BJ (cell line): ENCODE measurements at regions not wholly inside any gene's neighbourhood (a gene's known extent, or its start where the extent isn't known, plus 50 kb on each side); places are given as distances from the start of the nearest gene placed in this dataset.

ENCODE experiments used
- CTCF ChIA-PET: fragments of 350-600 bp; formaldehyde crosslinking; extraction: SDS; loops from one replicate; lab custom pipeline; 2021; ENCODE audit warnings: antibody characterized with exemption, inconsistent platforms; lab: Yijun Ruan, JAX
- POLR2A ChIA-PET: fragments of 300-600 bp; sonication (Branson Sonifier 250); formaldehyde crosslinking; extraction: SDS; loops from one replicate; lab custom pipeline; 2021; ENCODE audit warnings: antibody characterized with exemption; lab: Charles Lee
- DNase-seq: peaks from one replicate; pipeline ENCODE4 v3.0.0-alpha.2; 2011; ENCODE audit warnings: low read depth
- H3K27me3 ChIP-seq: 2 replicates; pipeline ENCODE4 v1.6.0; 2011; ENCODE audit warnings: low read length; ENCODE audit not compliant: control insufficient read depth, insufficient read depth
- H3K36me3 ChIP-seq: 2 replicates; pipeline ENCODE4 v1.5.1; 2011; ENCODE audit warnings: low read length; ENCODE audit not compliant: control insufficient read depth, insufficient read depth
- H3K4me3 ChIP-seq: 2 replicates; pipeline ENCODE4 v1.5.1; 2011; ENCODE audit warnings: low read depth, mild to moderate bottlenecking, control low read depth, low read length
- TF ChIP-seq, protein P1 (sequence below): IDR thresholded peaks from 2 replicates; pipeline ENCODE4 v1.5.1; 2011; ENCODE audit warnings: low read depth, mild to moderate bottlenecking, control low read depth, inconsistent platforms, low read length, moderate library complexity; ENCODE audit not compliant: insufficient read depth

DNA sequence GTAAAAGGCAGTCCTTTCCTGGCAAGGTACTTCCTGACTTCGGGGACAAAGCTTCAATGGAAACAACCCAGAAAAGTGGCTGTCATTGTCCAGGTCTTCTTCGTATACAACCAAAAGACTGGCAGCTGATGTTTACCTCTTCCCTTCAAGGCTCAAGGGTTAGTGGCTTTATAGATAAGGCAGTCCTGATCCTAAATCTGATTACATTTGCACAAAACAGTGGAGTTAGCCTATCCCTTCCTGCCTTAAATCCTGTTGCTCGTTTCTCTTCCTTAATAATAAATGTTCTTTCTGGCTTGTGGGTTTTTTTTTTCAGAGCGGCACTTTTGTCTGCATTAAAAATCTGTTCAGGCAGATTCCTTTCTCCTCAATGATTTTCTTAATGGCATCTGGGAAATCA, 169.3 kb upstream of the KCTD3 start:
- CTCF ChIA-PET = no interaction called here
- TF ChIP-seq, protein P1, sequence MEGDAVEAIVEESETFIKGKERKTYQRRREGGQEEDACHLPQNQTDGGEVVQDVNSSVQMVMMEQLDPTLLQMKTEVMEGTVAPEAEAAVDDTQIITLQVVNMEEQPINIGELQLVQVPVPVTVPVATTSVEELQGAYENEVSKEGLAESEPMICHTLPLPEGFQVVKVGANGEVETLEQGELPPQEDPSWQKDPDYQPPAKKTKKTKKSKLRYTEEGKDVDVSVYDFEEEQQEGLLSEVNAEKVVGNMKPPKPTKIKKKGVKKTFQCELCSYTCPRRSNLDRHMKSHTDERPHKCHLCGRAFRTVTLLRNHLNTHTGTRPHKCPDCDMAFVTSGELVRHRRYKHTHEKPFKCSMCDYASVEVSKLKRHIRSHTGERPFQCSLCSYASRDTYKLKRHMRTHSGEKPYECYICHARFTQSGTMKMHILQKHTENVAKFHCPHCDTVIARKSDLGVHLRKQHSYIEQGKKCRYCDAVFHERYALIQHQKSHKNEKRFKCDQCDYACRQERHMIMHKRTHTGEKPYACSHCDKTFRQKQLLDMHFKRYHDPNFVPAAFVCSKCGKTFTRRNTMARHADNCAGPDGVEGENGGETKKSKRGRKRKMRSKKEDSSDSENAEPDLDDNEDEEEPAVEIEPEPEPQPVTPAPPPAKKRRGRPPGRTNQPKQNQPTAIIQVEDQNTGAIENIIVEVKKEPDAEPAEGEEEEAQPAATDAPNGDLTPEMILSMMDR = no peak
- H3K27me3 ChIP-seq = no peaks in the 10 kb centered on the region
- POLR2A ChIA-PET = no interaction called here
- no peaks in the 10 kb centered on the region for H3K36me3 ChIP-seq
- H3K4me3 ChIP-seq = no peak overlapping the region
- DNase-seq = no peak

DNA sequence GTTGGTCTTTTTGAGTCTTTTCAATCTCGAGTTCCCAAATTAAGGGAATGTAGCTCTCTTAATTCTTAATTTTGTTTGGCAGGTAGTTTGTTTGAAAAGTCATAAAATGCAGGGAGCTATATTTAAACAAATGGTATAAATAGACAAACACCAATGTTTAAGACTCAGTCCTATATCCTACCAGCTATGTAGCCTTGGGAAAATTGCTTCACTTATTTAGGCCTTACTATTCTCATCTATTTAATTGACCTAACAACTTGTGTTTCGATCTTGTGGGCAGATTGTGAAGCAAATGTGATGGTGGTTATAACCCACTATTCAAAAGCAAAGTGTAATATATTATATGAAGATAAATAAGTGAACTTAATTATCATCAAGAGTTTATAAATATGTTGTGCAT, 167.3 kb upstream of the KCTD3 start:
- ChIA-PET CTCF (no interaction called here), POLR2A (no interaction called here)
- no peaks in the 10 kb centered on the region for H3K27me3 ChIP-seq
- no peak for DNase-seq
- TF ChIP-seq, protein P1 = no peak
- H3K36me3 ChIP-seq = no peaks in the 10 kb centered on the region
- no peak overlapping the region for H3K4me3 ChIP-seq

GRCh38 chr1:215400741-215401140, 166.4 kb upstream of the KCTD3 start:
- TF ChIP-seq, protein P1 = no peak
- POLR2A ChIA-PET = no interaction called here

GRCh38 chr1:215402147-215402546, 165.0 kb upstream of the KCTD3 start:
- no peaks in the 10 kb centered on the region for H3K36me3 ChIP-seq
- no peak overlapping the region for H3K4me3 ChIP-seq
- H3K27me3 ChIP-seq = no peaks in the 10 kb centered on the region
- TF ChIP-seq, protein P1 = no peak
- DNase-seq = no peak
- CTCF ChIA-PET = interaction anchor here (1.3 kb wide), 1 partner anchor 42 kb away, joined by 4 read pairs; no protein-coding TSS in a partner anchor
- POLR2A ChIA-PET = no interaction called here

More at GRCh38 chr1:215400741-215401140, 166.4 kb upstream of the KCTD3 start:
- Histone ChIP-seq H3K27me3 (no peaks in the 10 kb centered on the region), H3K36me3 (no peaks in the 10 kb centered on the region), H3K4me3 (no peak overlapping the region)
- CTCF ChIA-PET = no interaction called here
- no peak for DNase-seq

DNA sequence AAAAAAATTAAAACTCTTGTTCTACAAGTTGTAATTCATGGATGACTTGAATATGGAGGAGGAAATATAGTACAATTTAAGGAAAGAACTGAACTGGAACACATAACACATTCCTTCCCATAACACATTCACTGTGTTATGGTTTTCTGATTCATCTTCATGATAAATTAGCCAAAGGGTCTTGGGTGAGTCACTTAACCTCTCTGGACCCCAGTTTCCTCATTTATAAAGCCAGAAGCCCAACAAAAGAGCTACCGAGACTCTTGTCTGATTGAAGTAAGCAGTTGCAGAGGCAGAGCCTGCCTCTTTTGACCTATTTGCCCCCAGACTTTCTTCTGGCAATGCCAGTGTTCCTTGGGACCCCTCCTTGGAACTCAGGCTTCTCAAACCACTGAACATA, 161.9 kb upstream of the KCTD3 start:
- DNase-seq = no peak
- TF ChIP-seq, protein P1 = no peak
- H3K27me3 ChIP-seq = no peaks in the 10 kb centered on the region
- ChIA-PET CTCF (no interaction called here), POLR2A (no interaction called here)
- H3K36me3 ChIP-seq = no peaks in the 10 kb centered on the region
- no peak overlapping the region for H3K4me3 ChIP-seq
